ENCODE measurements at regions not wholly inside any gene's neighbourhood (a gene's known extent, or its start where the extent isn't known, plus 50 kb on each side); places are given as distances from the start of the nearest gene placed in this dataset.
"Not testable (repeated sequence)": the region's sequence is repeated elsewhere in the genome, so short reads cannot be mapped to it uniquely, and the experiment has no call there.

DNA sequence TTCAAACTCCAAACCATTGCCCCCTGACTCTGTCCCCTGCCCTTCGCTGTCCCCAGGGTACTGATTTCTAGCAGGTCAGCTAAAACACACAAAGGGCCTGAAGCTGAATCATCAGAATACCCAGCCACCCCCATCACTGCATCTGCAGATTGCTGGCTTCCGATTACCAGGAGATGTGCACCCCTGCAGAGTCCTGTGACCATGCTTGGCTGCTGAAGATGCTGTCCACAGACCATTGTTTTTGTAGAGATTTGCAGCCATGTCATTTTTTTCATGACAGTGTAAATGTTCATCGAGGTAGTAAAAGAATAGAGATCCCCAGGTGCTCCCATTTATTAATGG is 463.3 kb downstream of the STK39 start:
- Mint-ChIP-seq H3K4me1 (ENCODE audit: low read depth) (no peaks in the 10 kb centered on the region), H3K27ac (no peak overlapping the region), H3K4me3 (no peak overlapping the region), H3K9me3 (no peaks in the 10 kb centered on the region), H3K27me3 (ENCODE audit: low read depth) (no peaks in the 10 kb centered on the region), H3K36me3 (ENCODE audit: low read depth) (no peaks in the 10 kb centered on the region)
- intact Hi-C loops (cut with micrococcal nuclease): loop anchor here (10.0 kb wide), 1 partner anchor 331 kb away; no protein-coding TSS in a partner anchor
- CTCF ChIA-PET: no interaction called here
- no peak for DNase-seq

DNA sequence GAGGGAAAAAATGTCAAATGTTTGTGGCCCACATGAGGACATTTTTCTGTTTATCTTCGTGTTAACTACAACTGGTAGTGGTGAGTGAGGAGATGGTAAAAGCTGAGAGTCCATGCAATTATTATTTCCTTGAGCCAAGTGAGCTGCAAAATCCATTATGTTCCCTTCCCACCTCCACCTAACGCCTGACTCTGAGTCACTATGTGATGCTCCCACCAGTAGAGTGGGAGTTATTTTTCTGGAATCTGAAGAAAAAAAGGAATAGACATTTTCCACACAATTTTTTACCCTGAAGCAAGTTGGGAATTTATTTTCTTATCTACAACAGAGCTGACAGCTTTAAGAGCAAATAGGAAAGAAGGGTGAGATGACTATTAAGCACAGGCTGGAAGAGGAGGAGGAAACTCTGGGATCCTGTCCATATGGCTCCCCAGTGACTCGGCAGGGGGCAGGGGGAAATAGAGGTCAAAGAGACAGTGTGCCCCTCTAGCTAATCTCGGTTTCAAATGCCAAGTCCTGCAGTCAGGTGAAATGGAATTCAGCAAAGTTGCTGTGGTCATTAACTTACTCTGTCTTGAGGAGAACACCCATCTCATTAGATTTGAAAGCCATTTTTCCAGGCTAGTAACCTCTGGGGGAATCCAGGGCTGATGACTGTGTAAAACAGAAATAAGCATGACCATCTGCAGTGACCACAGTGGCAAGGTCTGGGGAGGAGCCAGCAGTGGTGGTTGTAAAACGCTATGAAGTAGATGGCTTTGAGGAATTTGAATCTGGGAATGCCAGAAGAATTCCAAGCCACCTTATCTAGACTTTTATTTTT is 463.9 kb downstream of the STK39 start:
- Mint-ChIP-seq H3K27ac (no peak overlapping the region), H3K27me3 (ENCODE audit: low read depth) (no peaks in the 10 kb centered on the region), H3K4me1 (ENCODE audit: low read depth) (no peaks in the 10 kb centered on the region), H3K9me3 (no peaks in the 10 kb centered on the region), H3K36me3 (ENCODE audit: low read depth) (no peaks in the 10 kb centered on the region), H3K4me3 (no peak overlapping the region)
- intact Hi-C loops (cut with micrococcal nuclease): loop anchor here (10.0 kb wide), 1 partner anchor 331 kb away; no protein-coding TSS in a partner anchor
- CTCF ChIA-PET: no interaction called here
- DNase-seq: no peak

DNA sequence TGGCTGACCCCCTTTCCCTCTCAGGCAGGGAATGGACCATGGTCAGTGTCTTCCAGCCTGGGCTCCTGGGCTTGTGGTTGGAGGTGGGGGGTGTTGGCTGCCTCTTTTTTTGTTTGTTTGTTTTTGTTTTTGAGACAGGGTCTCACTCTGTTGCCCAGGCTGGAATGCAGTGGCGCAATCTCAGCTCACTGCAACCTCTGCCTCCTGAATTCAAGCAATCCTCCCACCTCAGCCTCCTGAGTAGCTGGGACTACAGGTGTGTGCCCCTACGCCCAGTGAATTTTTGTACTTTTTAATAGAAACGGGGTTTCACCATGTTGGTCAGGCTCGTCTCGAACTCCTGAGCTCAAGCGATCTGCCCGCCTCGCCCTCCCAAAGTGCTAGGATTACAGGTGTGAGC is 465.8 kb downstream of the STK39 start:
- CTCF ChIA-PET: not testable (repeated sequence)
- intact Hi-C loops (cut with micrococcal nuclease): loop anchor here (10.0 kb wide), 1 partner anchor 333 kb away; no protein-coding TSS in a partner anchor

DNA sequence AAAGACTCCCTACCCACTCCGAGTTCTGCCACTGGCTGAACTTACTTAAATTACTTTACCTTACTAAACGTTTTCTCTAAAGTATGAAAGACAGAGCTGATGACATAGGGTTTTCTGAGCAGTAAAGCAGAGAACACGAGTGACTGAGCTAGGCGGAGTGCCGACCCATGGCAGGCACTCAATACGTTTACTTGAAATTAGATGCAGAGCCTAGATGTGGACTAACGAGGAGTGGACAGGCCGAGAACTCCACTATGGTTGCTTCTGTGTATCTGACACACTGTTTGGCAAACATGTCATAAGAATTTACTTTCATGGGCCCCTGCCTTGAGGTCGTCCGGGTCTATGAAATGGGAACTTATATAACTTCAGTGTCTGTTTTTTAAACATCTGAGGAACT is 471.0 kb downstream of the STK39 start:
- no peak overlapping the region for H3K27ac Mint-ChIP-seq
- no peaks in the 10 kb centered on the region for H3K27me3 Mint-ChIP-seq (ENCODE audit: low read depth)
- no peaks in the 10 kb centered on the region for H3K36me3 Mint-ChIP-seq (ENCODE audit: low read depth)
- no peaks in the 10 kb centered on the region for H3K9me3 Mint-ChIP-seq
- H3K4me1 Mint-ChIP-seq (ENCODE audit: low read depth): no peaks in the 10 kb centered on the region
- no peak overlapping the region for H3K4me3 Mint-ChIP-seq
- CTCF ChIA-PET: interaction anchor here (0.7 kb wide), 1 partner anchor 17 kb away, joined by 3 read pairs; no protein-coding TSS in a partner anchor
- DNase-seq: no peak
- intact Hi-C loops (cut with micrococcal nuclease): no loop called here

More for the DNA sequence above, 465.8 kb downstream of the STK39 start:
- not testable (repeated sequence) for DNase-seq; H3K27ac Mint-ChIP-seq; H3K36me3 Mint-ChIP-seq (ENCODE audit: low read depth); H3K27me3 Mint-ChIP-seq (ENCODE audit: low read depth); H3K4me1 Mint-ChIP-seq (ENCODE audit: low read depth); H3K4me3 Mint-ChIP-seq; H3K9me3 Mint-ChIP-seq

DNA sequence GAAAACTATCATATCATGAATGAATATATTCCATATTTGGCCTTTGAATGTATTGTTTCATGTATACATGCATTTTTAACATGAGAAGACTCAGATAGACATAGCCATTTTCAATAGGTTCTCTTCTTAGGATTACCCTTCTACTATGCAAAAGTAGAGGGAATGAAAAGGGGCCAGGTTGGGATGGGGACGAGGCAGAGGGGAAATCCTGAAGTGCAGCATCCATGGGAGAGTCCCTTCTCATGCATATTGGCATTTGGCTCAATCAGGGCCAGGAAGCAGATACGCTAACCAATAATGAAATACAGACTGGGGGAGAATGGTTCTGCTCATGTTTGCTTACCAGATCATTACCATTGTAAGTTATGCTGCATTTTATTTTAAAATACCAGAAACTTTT is 475.8 kb downstream of the STK39 start:
- Mint-ChIP-seq H3K9me3 (no peaks in the 10 kb centered on the region), H3K4me3 (no peak overlapping the region), H3K27ac (no peak overlapping the region), H3K27me3 (ENCODE audit: low read depth) (no peaks in the 10 kb centered on the region), H3K36me3 (ENCODE audit: low read depth) (no peaks in the 10 kb centered on the region), H3K4me1 (ENCODE audit: low read depth) (no peaks in the 10 kb centered on the region)
- no peak for DNase-seq
- CTCF ChIA-PET: no interaction called here
- intact Hi-C loops (cut with micrococcal nuclease): no loop called here

DNA sequence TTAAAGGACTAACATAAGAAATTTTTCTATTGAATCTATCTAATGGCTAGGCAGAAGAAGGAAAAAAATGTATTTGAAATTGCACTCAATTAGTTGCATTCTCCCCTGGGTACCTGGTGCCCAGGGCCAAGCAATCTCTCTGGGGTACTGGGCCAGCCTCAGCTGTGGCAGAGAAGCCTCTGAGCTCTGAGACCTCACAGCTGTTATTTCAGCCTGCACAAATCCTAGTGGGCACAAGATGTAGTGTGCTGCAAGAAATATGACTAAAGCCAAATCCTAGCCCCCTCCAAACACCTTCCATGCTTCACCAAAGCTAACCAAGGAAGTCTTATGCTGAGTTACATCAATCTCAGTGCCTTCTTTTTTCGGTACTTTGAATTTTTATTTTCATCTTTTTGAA is 478.4 kb downstream of the STK39 start:
- intact Hi-C loops (cut with micrococcal nuclease): no loop called here
- H3K4me3 Mint-ChIP-seq: no peak overlapping the region
- no peaks in the 10 kb centered on the region for H3K36me3 Mint-ChIP-seq (ENCODE audit: low read depth)
- CTCF ChIA-PET: no interaction called here
- H3K27me3 Mint-ChIP-seq (ENCODE audit: low read depth): no peaks in the 10 kb centered on the region
- H3K9me3 Mint-ChIP-seq: no peaks in the 10 kb centered on the region
- no peak for DNase-seq
- no peak overlapping the region for H3K27ac Mint-ChIP-seq
- H3K4me1 Mint-ChIP-seq (ENCODE audit: low read depth): no peaks in the 10 kb centered on the region

DNA sequence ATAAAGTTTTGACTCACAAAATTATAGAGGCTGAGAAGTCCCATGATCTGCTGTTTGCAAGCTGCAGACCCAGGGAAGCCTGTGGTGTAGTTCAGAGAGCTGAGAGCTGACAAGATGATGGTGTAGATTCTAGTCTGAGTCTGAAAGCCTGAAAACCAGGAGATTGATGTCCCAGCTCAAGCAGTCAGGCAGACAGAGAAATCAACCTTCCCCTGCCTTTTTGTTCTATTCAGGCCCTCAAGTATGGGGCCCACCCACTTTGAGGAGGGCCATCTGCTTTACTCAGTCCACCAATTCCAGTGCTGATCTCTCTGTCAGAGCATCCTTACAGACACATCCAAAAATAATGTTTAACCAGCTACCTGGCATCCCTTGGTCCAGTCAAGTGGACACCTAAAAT is 479.6 kb downstream of the STK39 start:
- CTCF ChIA-PET: no interaction called here
- no peaks in the 10 kb centered on the region for H3K4me1 Mint-ChIP-seq (ENCODE audit: low read depth)
- no peaks in the 10 kb centered on the region for H3K27me3 Mint-ChIP-seq (ENCODE audit: low read depth)
- H3K27ac Mint-ChIP-seq: no peak overlapping the region
- no peak overlapping the region for H3K4me3 Mint-ChIP-seq
- no peaks in the 10 kb centered on the region for H3K36me3 Mint-ChIP-seq (ENCODE audit: low read depth)
- intact Hi-C loops (cut with micrococcal nuclease): no loop called here
- no peak for DNase-seq
- H3K9me3 Mint-ChIP-seq: no peaks in the 10 kb centered on the region

DNA sequence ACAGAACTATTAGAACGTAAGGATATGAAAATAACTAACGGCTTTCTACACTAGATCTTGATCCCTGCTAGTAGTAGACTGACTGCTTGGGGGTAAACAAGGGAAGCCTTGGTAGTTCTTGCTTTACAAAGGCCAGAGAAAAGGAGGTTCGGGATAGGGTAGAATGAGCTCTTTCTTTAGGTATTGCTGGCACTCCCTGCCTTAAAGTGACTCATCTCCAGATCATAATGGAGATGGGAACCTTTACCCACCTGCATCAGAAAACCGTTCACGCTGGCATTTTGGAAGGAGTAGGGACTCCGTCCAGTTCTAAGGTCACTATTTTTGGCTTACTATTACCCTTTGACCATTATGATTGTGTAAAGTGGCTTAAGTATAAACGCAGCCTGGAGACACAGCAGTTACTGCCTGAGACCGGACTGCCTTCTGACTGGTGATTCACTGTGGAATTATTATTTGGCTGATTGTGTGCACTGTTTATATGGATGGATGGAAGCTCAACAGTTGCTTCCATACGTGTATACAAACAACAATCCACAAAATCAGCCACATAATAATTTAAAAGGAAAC is 482.5 kb downstream of the STK39 start:
- H3K27ac Mint-ChIP-seq: no peak overlapping the region
- H3K36me3 Mint-ChIP-seq (ENCODE audit: low read depth): no peaks in the 10 kb centered on the region
- no peak for DNase-seq
- CTCF ChIA-PET: no interaction called here
- H3K4me3 Mint-ChIP-seq: no peak overlapping the region
- intact Hi-C loops (cut with micrococcal nuclease): no loop called here
- no peaks in the 10 kb centered on the region for H3K4me1 Mint-ChIP-seq (ENCODE audit: low read depth)
- H3K27me3 Mint-ChIP-seq (ENCODE audit: low read depth): peaks cover 2% of the 10 kb centered on the region
- H3K9me3 Mint-ChIP-seq: no peaks in the 10 kb centered on the region

DNA sequence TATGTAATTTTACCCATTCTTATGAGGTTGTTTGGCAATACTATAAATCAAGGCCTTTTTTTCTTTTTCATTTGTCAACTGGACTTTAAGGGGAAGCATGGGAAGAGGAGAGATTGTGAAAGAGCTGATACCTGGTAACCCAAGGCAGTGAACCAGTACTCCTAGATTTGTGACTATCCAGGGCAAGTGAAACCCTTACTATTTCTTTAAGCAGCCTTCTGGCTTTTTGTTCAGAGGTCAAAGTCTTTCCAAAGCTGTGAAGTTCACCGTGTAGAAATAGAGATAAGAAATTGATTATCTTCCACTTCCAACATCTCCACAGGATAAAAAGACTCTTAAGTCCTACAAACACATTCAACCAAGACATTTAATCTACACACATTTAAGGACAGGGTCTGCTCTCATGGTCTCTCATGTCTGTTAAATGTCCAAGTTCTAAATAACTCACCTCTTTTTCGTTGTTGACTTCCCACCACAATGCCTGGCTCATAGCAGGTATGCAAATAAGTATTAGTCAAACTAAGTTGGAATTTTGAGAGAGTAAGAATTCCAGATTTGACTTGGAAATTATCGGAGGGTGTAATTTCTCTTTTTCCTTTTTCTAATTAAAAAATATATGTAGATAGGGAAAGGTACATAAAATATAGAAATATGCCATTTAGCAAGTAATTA is 485.8 kb downstream of the STK39 start:
- Mint-ChIP-seq H3K27ac (no peak overlapping the region), H3K36me3 (ENCODE audit: low read depth) (no peaks in the 10 kb centered on the region), H3K4me3 (no peak overlapping the region), H3K9me3 (no peaks in the 10 kb centered on the region), H3K27me3 (ENCODE audit: low read depth) (peaks cover 2% of the 10 kb centered on the region), H3K4me1 (ENCODE audit: low read depth) (no peaks in the 10 kb centered on the region)
- CTCF ChIA-PET: no interaction called here
- no peak for DNase-seq
- intact Hi-C loops (cut with micrococcal nuclease): no loop called here

DNA sequence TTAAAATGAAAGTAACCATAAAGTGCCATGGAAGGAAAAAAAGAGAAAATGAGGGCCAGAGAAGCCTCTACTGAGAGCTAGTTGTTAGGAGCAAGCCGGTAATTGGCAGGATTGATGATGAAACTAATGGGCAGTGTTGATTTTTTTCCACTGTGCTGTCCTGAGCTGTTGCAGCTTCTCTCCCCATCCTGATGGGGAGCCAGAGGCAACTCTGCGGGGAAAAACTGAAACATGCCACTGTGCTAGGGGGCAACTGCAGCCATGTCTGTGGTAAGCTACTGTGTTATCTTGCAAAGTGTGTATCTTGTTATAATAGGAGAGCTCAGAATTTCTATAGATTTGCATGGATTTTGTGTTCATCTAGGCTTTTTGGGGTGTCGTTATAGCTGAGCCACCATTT is 487.9 kb downstream of the STK39 start:
- no peaks in the 10 kb centered on the region for H3K9me3 Mint-ChIP-seq
- no peak for DNase-seq
- CTCF ChIA-PET: interaction anchor here (1.2 kb wide), 1 partner anchor 17 kb away, joined by 3 read pairs; no protein-coding TSS in a partner anchor
- intact Hi-C loops (cut with micrococcal nuclease): no loop called here
- peaks cover 6% of the 10 kb centered on the region for H3K27me3 Mint-ChIP-seq (ENCODE audit: low read depth)
- H3K4me3 Mint-ChIP-seq: no peak overlapping the region
- no peaks in the 10 kb centered on the region for H3K4me1 Mint-ChIP-seq (ENCODE audit: low read depth)
- H3K36me3 Mint-ChIP-seq (ENCODE audit: low read depth): no peaks in the 10 kb centered on the region
- H3K27ac Mint-ChIP-seq: no peak overlapping the region

DNA sequence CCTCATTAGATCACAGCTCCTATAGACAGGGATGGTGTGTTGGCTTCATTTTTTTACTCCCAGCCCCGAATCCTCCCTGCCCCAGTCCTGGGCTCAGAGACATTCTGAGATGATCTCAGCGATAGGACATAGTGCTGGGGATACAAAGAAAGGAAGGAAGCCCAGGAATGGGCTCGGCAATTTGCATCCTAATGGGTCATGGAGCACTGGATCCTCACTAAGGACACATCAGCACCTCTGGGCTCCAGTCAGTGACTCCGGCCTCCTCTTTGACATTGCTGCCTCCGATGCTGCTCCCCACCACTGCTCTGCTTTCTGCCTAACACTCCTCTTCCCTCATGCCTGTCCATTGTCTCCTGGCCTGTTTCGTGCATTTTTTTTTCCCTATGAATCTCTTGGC is 489.1 kb downstream of the STK39 start:
- Mint-ChIP-seq H3K36me3 (ENCODE audit: low read depth) (no peaks in the 10 kb centered on the region), H3K9me3 (no peaks in the 10 kb centered on the region), H3K27me3 (ENCODE audit: low read depth) (peaks cover 6% of the 10 kb centered on the region), H3K4me3 (no peak overlapping the region), H3K4me1 (ENCODE audit: low read depth) (no peaks in the 10 kb centered on the region), H3K27ac (no peak overlapping the region)
- CTCF ChIA-PET: no interaction called here
- intact Hi-C loops (cut with micrococcal nuclease): no loop called here
- no peak for DNase-seq

DNA sequence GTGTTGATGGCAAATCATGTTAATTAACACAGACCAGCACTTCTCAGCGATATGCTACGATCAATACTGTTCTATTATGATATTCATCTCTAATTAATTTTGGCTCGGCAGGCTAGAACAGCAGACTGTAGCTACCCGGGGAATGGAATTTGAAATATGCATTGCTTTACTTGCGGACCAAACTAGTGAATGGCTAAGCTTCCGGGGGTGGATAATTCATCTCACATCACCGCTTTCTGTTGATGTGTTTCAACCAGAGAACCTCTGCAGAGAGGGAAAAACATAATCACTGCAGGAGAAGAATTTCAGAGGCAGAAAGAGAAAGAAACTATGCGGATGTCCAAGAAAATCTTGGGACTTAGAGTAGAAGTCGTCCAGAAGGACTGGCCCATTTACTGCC is 490.9 kb downstream of the STK39 start:
- intact Hi-C loops (cut with micrococcal nuclease): no loop called here
- CTCF ChIA-PET: no interaction called here
- peaks cover 10% of the 10 kb centered on the region for H3K27me3 Mint-ChIP-seq (ENCODE audit: low read depth)
- no peaks in the 10 kb centered on the region for H3K9me3 Mint-ChIP-seq
- H3K4me3 Mint-ChIP-seq: no peak overlapping the region
- no peak for DNase-seq
- no peaks in the 10 kb centered on the region for H3K36me3 Mint-ChIP-seq (ENCODE audit: low read depth)
- H3K4me1 Mint-ChIP-seq (ENCODE audit: low read depth): no peaks in the 10 kb centered on the region
- no peak overlapping the region for H3K27ac Mint-ChIP-seq

DNA sequence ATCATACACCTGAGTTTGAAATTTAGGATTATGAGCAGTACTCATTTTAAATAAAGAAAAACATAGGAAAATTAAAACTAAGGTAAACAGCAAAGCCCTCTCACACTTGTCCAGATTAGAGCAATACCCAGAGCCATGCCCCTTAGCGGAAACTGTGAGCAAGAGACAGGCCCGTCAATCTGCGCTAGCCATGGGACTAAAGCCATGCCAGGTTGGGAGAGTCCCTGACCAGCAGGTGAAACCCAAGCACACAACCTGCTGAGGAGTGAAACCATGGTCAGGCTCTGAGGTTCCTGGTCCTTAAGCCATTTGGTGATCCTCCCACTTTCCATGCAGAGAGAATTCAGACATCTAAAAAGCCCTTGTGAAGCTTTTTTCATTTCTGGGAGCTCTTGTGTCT is 494.3 kb downstream of the STK39 start:
- Mint-ChIP-seq H3K4me1 (ENCODE audit: low read depth) (no peaks in the 10 kb centered on the region), H3K4me3 (no peak overlapping the region), H3K27ac (no peak overlapping the region), H3K27me3 (ENCODE audit: low read depth) (peaks cover 11% of the 10 kb centered on the region), H3K36me3 (ENCODE audit: low read depth) (no peaks in the 10 kb centered on the region), H3K9me3 (no peaks in the 10 kb centered on the region)
- intact Hi-C loops (cut with micrococcal nuclease): no loop called here
- DNase-seq: no peak
- CTCF ChIA-PET: no interaction called here

Measured in activated naive CD4-positive, alpha-beta T cell treated with anti-CD3 and anti-CD28 coated beads for 36 hours (primary cell).